HCT116 (cell line): ENCODE measurements at regions not wholly inside any gene's neighbourhood (a gene's known extent, or its start where the extent isn't known, plus 50 kb on each side); places are given as distances from the start of the nearest gene placed in this dataset.

ENCODE experiments used
- ATAC-seq: fragments of 200-7000 bp; cut with Tn5 transposase; 2 replicates; pipeline ENCODE4 v1.9.1; 2020; ENCODE audit warnings: mild to moderate bottlenecking, moderate library complexity
- BruUV-seq: library from RNA; stranded (reverse); fragments of 400-500 nt; replicated peaks from 2 replicates; lab custom pipeline; 2021; lab: Mats Ljungman, UMichigan
- CTCF ChIA-PET: fragments of 300-600 bp; sonication (Branson Sonifier 250); formaldehyde crosslinking; loops from one replicate; lab custom pipeline; 2021; ENCODE audit warnings: antibody characterized with exemption; lab: Charles Lee
- POLR2A ChIA-PET: fragments of 300-600, 350-600 bp; sonication (Branson Sonifier 250); formaldehyde crosslinking; loops from one replicate; lab custom pipeline; 2021; ENCODE audit warnings: antibody characterized with exemption; lab: Charles Lee
- RAD21 ChIA-PET, 2 experiments: fragments of 300-600 bp; sonication (Branson Sonifier 250); formaldehyde crosslinking; loops; one replicate each; lab custom pipeline; 2023; ENCODE audit warnings: low total read pairs in 2 of 2; ENCODE audit not compliant: uncharacterized antibody in 2 of 2, unreplicated experiment in 2 of 2, low non-redundant PET in 1 of 2; lab: Charles Lee
- DNase-seq: peaks from one replicate; pipeline ENCODE4 v3.0.0-alpha.2; 2010; ENCODE audit warnings: low read depth, low spot score
- H2AFZ ChIP-seq: fragments of 200-600 bp; shearing (Covaris generic), sonication (generic); 2 replicates; pipeline ENCODE4 v1.6.1; 2017; ENCODE audit warnings: low read depth, mixed run types, mixed read lengths, antibody characterized with exemption, low read length; ENCODE audit not compliant: poor library complexity, severe bottlenecking
- H3K27ac ChIP-seq: 2 replicates; pipeline ENCODE4 v1.5.1; 2012; ENCODE audit warnings: low read depth, low read length
- H3K27me3 ChIP-seq: fragments of 200-600 bp; sonication (generic); 2 replicates; pipeline ENCODE4 v1.6.1; 2016; ENCODE audit warnings: mixed run types, low read length, mixed read lengths; ENCODE audit not compliant: insufficient read depth
- H3K36me3 ChIP-seq, 2 experiments: fragments of 200-500 bp in 1 of 2; fragments of 200-600 bp in 1 of 2; sonication (Bioruptor generic) in 1 of 2; sonication (generic) in 1 of 2; 2 replicates each; pipeline versions ENCODE4 v1.5.1 to v1.6.1; 2014 to 2016; ENCODE audit warnings: low read length in 2 of 2, inconsistent platforms in 1 of 2, mixed read lengths in 1 of 2, mixed run types in 1 of 2; ENCODE audit not compliant: insufficient read depth in 2 of 2, control insufficient read depth in 1 of 2
- H3K4me1 ChIP-seq, 2 experiments: fragments of 200-600 bp in 1 of 2; sonication (generic) in 1 of 2; 2 replicates each; pipeline versions ENCODE4 v1.5.1 to v1.6.1; 2012 to 2017; ENCODE audit warnings: low read length in 2 of 2, inconsistent platforms in 1 of 2, mild to moderate bottlenecking in 1 of 2, mixed read lengths in 1 of 2, mixed run types in 1 of 2, moderate library complexity in 1 of 2; ENCODE audit not compliant: insufficient read depth in 2 of 2, control insufficient read depth in 1 of 2
- H3K4me2 ChIP-seq: fragments of 200-600 bp; sonication (generic); 2 replicates; pipeline ENCODE4 v1.6.1; 2017; ENCODE audit warnings: mixed run types, low read length, mixed read lengths
- H3K4me3 ChIP-seq, 2 experiments: fragments of 200-600 bp in 1 of 2; sonication (generic) in 1 of 2; replicated peaks in 1 of 2; 2 replicates each; pipeline ENCODE4 v1.5.1; 2011 to 2016; ENCODE audit warnings: low read length in 2 of 2, control low read depth in 1 of 2, low read depth in 1 of 2, mild to moderate bottlenecking in 1 of 2, mixed read lengths in 1 of 2, mixed run types in 1 of 2
- H3K79me2 ChIP-seq: fragments of 200-600 bp; sonication (generic); 2 replicates; pipeline ENCODE4 v1.6.1; 2017; ENCODE audit warnings: mild to moderate bottlenecking, mixed run types, low read length, moderate library complexity, mixed read lengths; ENCODE audit not compliant: insufficient read depth
- H3K9ac ChIP-seq: fragments of 200-600 bp; sonication (generic); 2 replicates; pipeline ENCODE4 v1.6.1; 2016; ENCODE audit warnings: low read length, mixed read lengths
- H3K9me2 ChIP-seq: fragments of 200-600 bp; sonication (generic), shearing (Covaris generic); 2 replicates; pipeline ENCODE4 v1.6.1; 2017; ENCODE audit warnings: mixed run types, mild to moderate bottlenecking, moderate library complexity; ENCODE audit not compliant: insufficient read depth
- H3K9me3 ChIP-seq, 2 experiments: fragments of 200-500 bp in 1 of 2; fragments of 200-600 bp in 1 of 2; sonication (Bioruptor generic) in 1 of 2; sonication (generic) in 1 of 2; 2 replicates each; pipeline ENCODE4 v1.6.1; 2014 to 2017; ENCODE audit warnings: low read length in 2 of 2, mixed read lengths in 2 of 2, inconsistent platforms in 1 of 2, low read depth in 1 of 2, mild to moderate bottlenecking in 1 of 2, mixed run types in 1 of 2, moderate library complexity in 1 of 2; ENCODE audit not compliant: control insufficient read depth in 1 of 2, insufficient read depth in 1 of 2
- H4K20me1 ChIP-seq: fragments of 200-600 bp; sonication (generic), shearing (Covaris generic); 2 replicates; pipeline ENCODE4 v1.6.1; 2017; ENCODE audit warnings: mixed run types, mild to moderate bottlenecking, moderate library complexity; ENCODE audit not compliant: insufficient read depth
- CTCF ChIP-seq, 3 experiments: fragments of 200-600 bp in 1 of 3; sonication (generic) in 1 of 3; IDR thresholded peaks in 2 of 3; conservative IDR thresholded peaks in 1 of 3; 2 replicates each; pipeline ENCODE4 v1.5.1; 2012 to 2017; ENCODE audit warnings: low read depth in 2 of 3, low read length in 2 of 3, antibody characterized with exemption in 1 of 3, borderline replicate concordance in 1 of 3, control low read depth in 1 of 3, mild to moderate bottlenecking in 1 of 3, mixed read lengths in 1 of 3, mixed run types in 1 of 3, moderate library complexity in 1 of 3; ENCODE audit not compliant: insufficient read depth in 1 of 3
- EZH2phosphoT487 ChIP-seq: fragments of 200-600 bp; IDR thresholded peaks from 2 replicates; pipeline ENCODE4 v1.6.1; 2018; ENCODE audit warnings: antibody characterized with exemption, borderline replicate concordance
- FOSL1 ChIP-seq: IDR thresholded peaks from 2 replicates; pipeline ENCODE4 v1.6.1; 2012; ENCODE audit warnings: low read depth
- RAD21 ChIP-seq: IDR thresholded peaks from 2 replicates; pipeline ENCODE4 v1.6.1; 2012; ENCODE audit warnings: low read depth, mild to moderate bottlenecking
- SP1 ChIP-seq: IDR thresholded peaks from 2 replicates; pipeline ENCODE4 v1.6.1; 2012; ENCODE audit warnings: low read depth
- SRF ChIP-seq: IDR thresholded peaks from 2 replicates; pipeline ENCODE4 v1.6.1; 2012; ENCODE audit warnings: low read depth
- TCF7L2 ChIP-seq: IDR thresholded peaks from 2 replicates; pipeline ENCODE4 v1.7.0; 2011; ENCODE audit warnings: borderline replicate concordance, inconsistent platforms; ENCODE audit not compliant: insufficient read depth, insufficient read length; ENCODE audit errors: extremely low read depth
- ZBTB33 ChIP-seq: IDR thresholded peaks from 2 replicates; pipeline ENCODE4 v1.6.1; 2011; ENCODE audit warnings: mild to moderate bottlenecking, low read length, moderate library complexity; ENCODE audit not compliant: insufficient replicate concordance; ENCODE audit errors: extremely low read depth
- ZNF274 ChIP-seq: fragments of 200-500 bp; sonication (Bioruptor generic); IDR thresholded peaks from 2 replicates; pipeline ENCODE4 v1.6.1; 2014; ENCODE audit warnings: mild to moderate bottlenecking, low read depth, low read length, inconsistent platforms
- intact Hi-C: fragments of 100-400 bp; cut with micrococcal nuclease; formaldehyde crosslinking; loops from 2 replicates; pipeline ENCODE4 v1.10.0; 2022

GRCh38 chr6:139613496-139613895, 239.0 kb upstream of the CITED2 start (continued):
- TF ChIP-seq ZNF274 (no peak), FOSL1 (no peak)

- BruUV-seq, result no TSS peak
- DNase-seq (no peak), ATAC-seq (no peak)
- CTCF ChIA-PET, result no interaction called here
- RAD21 ChIA-PET, result no interaction called here
- Histone ChIP-seq H3K79me2 (no peaks in the 10 kb centered on the region), H3K27me3 (no peaks in the 10 kb centered on the region), H3K4me3 (no peak overlapping the region), H3K4me1 (no peaks in the 10 kb centered on the region), H3K9ac (no peak overlapping the region), H3K9me3 (no peaks in the 10 kb centered on the region), H4K20me1 (no peaks in the 10 kb centered on the region), H2AFZ (no peak overlapping the region), H3K4me2 (no peak overlapping the region), H3K36me3 (no peaks in the 10 kb centered on the region), H3K9me2 (no peaks in the 10 kb centered on the region), H3K27ac (no peak overlapping the region)
- POLR2A ChIA-PET, result no interaction called here
- intact Hi-C loops, result no loop called here
- TF ChIP-seq SRF (no peak), EZH2phosphoT487 (no peak), RAD21 (no peak), TCF7L2 (no peak), ZNF274 (no peak), SP1 (no peak)
These were observed 237.7 kb upstream of the CITED2 start for GRCh38 chr6:139612135-139612465.

- no TSS peak for BruUV-seq
- ChIA-PET RAD21 (no interaction called here), CTCF (no interaction called here), POLR2A (no interaction called here)
- no peaks in the 10 kb centered on the region for H3K9me2 ChIP-seq
- H3K9ac ChIP-seq, result no peak overlapping the region
- no peaks in the 10 kb centered on the region for H3K4me1 ChIP-seq
- H3K4me2 ChIP-seq, result no peak overlapping the region
- ATAC-seq, result no peak
- H4K20me1 ChIP-seq, result no peaks in the 10 kb centered on the region
- no peak overlapping the region for H2AFZ ChIP-seq
- no peaks in the 10 kb centered on the region for H3K36me3 ChIP-seq
- no peaks in the 10 kb centered on the region for H3K27me3 ChIP-seq
- H3K4me3 ChIP-seq, result no peak overlapping the region
- DNase-seq, result no peak
- no peaks in the 10 kb centered on the region for H3K79me2 ChIP-seq
- intact Hi-C loops, result no loop called here
- H3K27ac ChIP-seq, result no peak overlapping the region
- H3K9me3 ChIP-seq, result no peaks in the 10 kb centered on the region
- no peak for TF ChIP-seq CTCF (IDR thresholded peaks at IDR 0.05 in 2 of 3, conservative IDR thresholded peaks at IDR 0.05 in 1 of 3; ENCODE audit: borderline replicate concordance in 1 of 3, insufficient read depth in 1 of 3, low read depth in 2 of 3, low read length in 2 of 3)
- TF ChIP-seq FOSL1, result no peak
- no peak for TF ChIP-seq ZBTB33
- TF ChIP-seq ZNF274, result no peak
These were observed 237.1 kb upstream of the CITED2 start for GRCh38 chr6:139611327-139612134.
